ENCODE measurements at regions not wholly inside any gene's neighbourhood (a gene's known extent, or its start where the extent isn't known, plus 50 kb on each side); places are given as distances from the start of the nearest gene placed in this dataset.
A peak's percentile ranks its signal among the peaks of the same experiment; 100 is the strongest.

- no peak for DNase-seq (ENCODE audit: low read depth)
- in situ Hi-C loops (cut with HindIII; ENCODE audit: low pct_unique_long_range_greater_than_20kb, low sequenced_read_pairs): no loop called here
Observed at GRCh38 chr5:146254223-146254622, 50.8 kb downstream of the RBM27 start.

GRCh38 chr5:146273109-146273508 is 65.5 kb upstream of the POU4F3 start:
- in situ Hi-C loops (cut with HindIII; ENCODE audit: low pct_unique_long_range_greater_than_20kb, low sequenced_read_pairs): no loop called here
- no peak for DNase-seq (ENCODE audit: low read depth)

- DNase-seq (ENCODE audit: low read depth): peak; percentile 79
- in situ Hi-C loops (cut with HindIII; ENCODE audit: low pct_unique_long_range_greater_than_20kb, low sequenced_read_pairs): no loop called here
Observed at GRCh38 chr5:146283344-146283761, 55.3 kb upstream of the POU4F3 start.

- in situ Hi-C loops (cut with HindIII; ENCODE audit: low pct_unique_long_range_greater_than_20kb, low sequenced_read_pairs): no loop called here
- no peak for DNase-seq (ENCODE audit: low read depth)
Observed at GRCh38 chr5:146284016-146284415, 54.6 kb upstream of the POU4F3 start.
